ENCODE measurements at regions not wholly inside any gene's neighbourhood (a gene's known extent, or its start where the extent isn't known, plus 50 kb on each side); places are given as distances from the start of the nearest gene placed in this dataset.

DNA sequence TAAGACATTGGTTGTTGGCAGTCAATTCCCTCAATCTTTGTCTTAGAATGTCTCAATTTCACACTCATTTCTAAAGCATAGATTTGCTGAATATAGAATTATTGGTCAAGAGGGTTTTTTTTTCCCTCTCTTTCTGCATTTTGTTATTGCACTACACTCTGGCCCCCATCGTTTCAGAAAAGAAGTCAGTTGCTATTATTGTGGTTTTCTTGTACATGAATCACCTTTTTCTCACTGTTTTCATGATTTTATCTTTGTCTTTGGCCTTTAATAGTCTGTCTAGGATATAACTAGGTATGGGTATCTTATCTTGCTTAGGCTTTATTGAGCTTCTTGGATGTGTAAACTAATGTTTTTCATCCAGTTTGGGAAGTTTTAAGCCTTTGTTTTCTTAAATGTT lies 194.3 kb upstream of the DAAM1 start:
- ChIA-PET POLR2A (no interaction called here), CTCF (no interaction called here), RAD21 (ENCODE audit: low non-redundant PET in 1 of 2, low total read pairs in 2 of 2, uncharacterized antibody in 2 of 2, unreplicated experiment in 2 of 2) (no interaction called here)
- no peak overlapping the region for H3K4me3 ChIP-seq (replicated peaks in 1 of 2; ENCODE audit: low read depth in 1 of 2, low read length in 2 of 2)
- no peaks in the 10 kb centered on the region for H4K20me1 ChIP-seq (ENCODE audit: insufficient read depth)
- H3K9ac ChIP-seq (ENCODE audit: low read length) = no peak overlapping the region
- DNase-seq (ENCODE audit: low read depth, low spot score) (no peak), ATAC-seq (no peak)
- no TSS peak for BruUV-seq (replicated peaks)
- H3K27ac ChIP-seq (ENCODE audit: low read depth, low read length) = no peak overlapping the region
- H3K9me3 ChIP-seq (ENCODE audit: control insufficient read depth in 1 of 2, insufficient read depth in 1 of 2, low read depth in 1 of 2, low read length in 2 of 2) = no peaks in the 10 kb centered on the region
- no peak overlapping the region for H3K4me2 ChIP-seq (ENCODE audit: low read length)
- H3K36me3 ChIP-seq (ENCODE audit: control insufficient read depth in 1 of 2, insufficient read depth in 2 of 2, low read length in 2 of 2) = no peaks in the 10 kb centered on the region
- no peaks in the 10 kb centered on the region for H3K4me1 ChIP-seq (ENCODE audit: control insufficient read depth in 1 of 2, insufficient read depth in 2 of 2, low read length in 2 of 2)
- intact Hi-C loops (cut with micrococcal nuclease) = no loop called here
- no peak overlapping the region for H2AFZ ChIP-seq (ENCODE audit: low read depth, low read length, poor library complexity, severe bottlenecking)
- no peaks in the 10 kb centered on the region for H3K27me3 ChIP-seq (ENCODE audit: insufficient read depth, low read length)
- H3K9me2 ChIP-seq (ENCODE audit: insufficient read depth) = no peaks in the 10 kb centered on the region
- no peaks in the 10 kb centered on the region for H3K79me2 ChIP-seq (ENCODE audit: insufficient read depth, low read length)
- no peak for TF ChIP-seq EGR1 (IDR thresholded peaks at IDR 0.05; ENCODE audit: low read depth)
- no peak for TF ChIP-seq CEBPB (IDR thresholded peaks at IDR 0.05; ENCODE audit: low read depth)
- no peak for TF ChIP-seq YY1 (IDR thresholded peaks at IDR 0.05; ENCODE audit: extremely low read depth, insufficient replicate concordance, low read depth, low read length)
- no peak for TF ChIP-seq FOSL1 (IDR thresholded peaks at IDR 0.05; ENCODE audit: low read depth)
- no peak for TF ChIP-seq ELF1 (IDR thresholded peaks at IDR 0.05; ENCODE audit: borderline replicate concordance, low read depth)
- TF ChIP-seq RAD21 (IDR thresholded peaks at IDR 0.05; ENCODE audit: low read depth) = no peak
- no peak for TF ChIP-seq EZH2phosphoT487 (IDR thresholded peaks at IDR 0.05; ENCODE audit: borderline replicate concordance)
- no peak for TF ChIP-seq EZH2 (IDR thresholded peaks at IDR 0.05)
- TF ChIP-seq, protein P1, sequence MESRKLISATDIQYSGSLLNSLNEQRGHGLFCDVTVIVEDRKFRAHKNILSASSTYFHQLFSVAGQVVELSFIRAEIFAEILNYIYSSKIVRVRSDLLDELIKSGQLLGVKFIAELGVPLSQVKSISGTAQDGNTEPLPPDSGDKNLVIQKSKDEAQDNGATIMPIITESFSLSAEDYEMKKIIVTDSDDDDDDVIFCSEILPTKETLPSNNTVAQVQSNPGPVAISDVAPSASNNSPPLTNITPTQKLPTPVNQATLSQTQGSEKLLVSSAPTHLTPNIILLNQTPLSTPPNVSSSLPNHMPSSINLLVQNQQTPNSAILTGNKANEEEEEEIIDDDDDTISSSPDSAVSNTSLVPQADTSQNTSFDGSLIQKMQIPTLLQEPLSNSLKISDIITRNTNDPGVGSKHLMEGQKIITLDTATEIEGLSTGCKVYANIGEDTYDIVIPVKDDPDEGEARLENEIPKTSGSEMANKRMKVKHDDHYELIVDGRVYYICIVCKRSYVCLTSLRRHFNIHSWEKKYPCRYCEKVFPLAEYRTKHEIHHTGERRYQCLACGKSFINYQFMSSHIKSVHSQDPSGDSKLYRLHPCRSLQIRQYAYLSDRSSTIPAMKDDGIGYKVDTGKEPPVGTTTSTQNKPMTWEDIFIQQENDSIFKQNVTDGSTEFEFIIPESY (IDR thresholded peaks at IDR 0.05; ENCODE audit: extremely low read depth, insufficient replicate concordance, low read length) = no peak
- no peak for TF ChIP-seq POLR2A (IDR thresholded peaks at IDR 0.05; ENCODE audit: borderline replicate concordance, extremely low read depth, insufficient read depth, insufficient read length)
